GM21786 (cell line): ENCODE measurements at regions not wholly inside any gene's neighbourhood (a gene's known extent, or its start where the extent isn't known, plus 50 kb on each side); places are given as distances from the start of the nearest gene placed in this dataset.
"Not testable (repeated sequence)": the region's sequence is repeated elsewhere in the genome, so short reads cannot be mapped to it uniquely, and the experiment has no call there.

Experiments used
- ATAC-seq: cut with Tn5 transposase; IDR thresholded peaks from one replicate; pipeline ENCODE4 v1.9.1; 2021; ENCODE audit not compliant: unreplicated experiment

DNA sequence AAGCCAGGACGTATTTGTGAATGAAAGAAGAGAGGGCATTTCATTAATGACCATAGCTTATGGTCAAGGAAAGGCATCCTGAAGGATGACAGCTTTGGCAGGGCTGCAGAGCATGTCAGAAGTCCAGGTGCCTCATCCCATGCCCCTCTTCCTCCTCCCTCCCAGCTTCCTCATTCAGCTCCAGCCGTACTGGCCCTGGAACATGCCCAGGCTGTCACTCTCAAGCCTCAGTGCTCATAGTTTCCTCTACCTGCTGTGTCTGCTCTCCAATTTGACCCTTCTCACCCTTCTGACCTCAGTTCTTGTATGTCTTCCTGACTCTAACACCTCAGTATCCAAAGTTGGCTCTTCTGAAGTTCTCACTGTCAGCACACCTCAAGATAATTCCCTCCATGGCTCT is 695.8 kb upstream of the HS6ST1 start:
- ATAC-seq = no peak

GRCh38 chr2:129015397-129016285 is 697.0 kb upstream of the HS6ST1 start:
- ATAC-seq = no peak

DNA sequence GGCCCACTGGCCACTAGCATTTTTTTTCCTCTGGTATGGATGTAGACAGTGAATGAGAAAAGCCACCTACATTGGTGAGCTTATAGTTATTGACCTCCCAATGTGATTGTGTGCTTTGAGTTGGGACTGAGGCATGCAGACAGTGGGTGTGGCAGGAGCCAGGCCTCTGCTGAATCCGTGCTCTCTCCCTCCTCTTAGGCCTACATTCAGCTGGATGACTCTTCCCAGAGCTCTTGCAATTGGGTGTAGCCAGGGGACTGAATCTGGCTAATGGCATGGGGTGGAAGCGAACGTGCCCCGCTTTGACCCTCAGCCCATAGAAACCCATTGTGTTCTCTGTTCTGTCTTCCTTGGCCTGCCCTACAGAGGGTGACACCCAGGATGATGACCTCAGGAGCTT is 698.3 kb upstream of the HS6ST1 start:
- no peak for ATAC-seq

- ATAC-seq = no peak
These were observed 706.1 kb upstream of the HS6ST1 start for GRCh38 chr2:129024796-129025195.

- ATAC-seq = no peak
These were observed 717.3 kb upstream of the HS6ST1 start for GRCh38 chr2:129035992-129036391.

- ATAC-seq = not testable (repeated sequence)
These were observed 725.0 kb upstream of the HS6ST1 start for GRCh38 chr2:129043677-129044076.

DNA sequence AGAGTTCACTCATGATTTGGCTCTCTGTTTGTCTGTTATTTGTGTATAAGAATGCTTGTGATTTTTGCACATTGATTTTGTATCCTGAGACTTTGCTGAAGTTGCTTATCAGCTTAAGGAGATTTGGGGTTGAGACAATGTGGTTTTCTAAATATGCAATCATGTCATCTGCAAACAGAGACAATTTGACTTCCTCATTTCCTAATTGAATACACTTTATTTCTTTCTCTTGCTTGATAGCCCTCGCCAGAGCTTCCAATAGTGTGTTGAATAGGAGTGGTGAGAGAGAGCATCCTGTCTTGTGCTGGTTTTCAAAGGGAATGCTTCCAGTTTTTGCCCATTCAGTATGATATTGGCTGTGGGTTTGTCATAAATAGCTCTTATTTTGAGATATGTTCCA is 727.8 kb upstream of the HS6ST1 start:
- ATAC-seq = not testable (repeated sequence)

DNA sequence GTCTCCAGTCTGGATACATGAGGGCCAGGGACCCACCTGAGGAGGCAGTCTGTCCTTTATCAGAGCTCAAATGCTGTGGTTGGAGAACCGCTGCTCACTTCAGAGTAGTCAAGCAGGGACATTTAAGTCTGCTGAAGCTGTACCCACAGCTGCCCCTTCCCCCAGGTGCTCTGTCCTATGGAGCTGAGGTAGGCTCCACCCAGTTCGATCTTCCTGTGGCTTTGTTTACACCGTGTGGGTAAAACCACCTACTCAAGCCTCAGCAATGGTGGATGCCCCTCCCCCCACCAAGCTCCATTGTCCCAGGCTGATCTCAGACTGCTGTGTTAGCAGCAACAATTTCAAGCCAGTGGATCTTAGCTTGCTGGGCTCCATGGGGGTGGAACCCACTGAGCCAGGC is 731.4 kb upstream of the HS6ST1 start:
- ATAC-seq = no peak

DNA sequence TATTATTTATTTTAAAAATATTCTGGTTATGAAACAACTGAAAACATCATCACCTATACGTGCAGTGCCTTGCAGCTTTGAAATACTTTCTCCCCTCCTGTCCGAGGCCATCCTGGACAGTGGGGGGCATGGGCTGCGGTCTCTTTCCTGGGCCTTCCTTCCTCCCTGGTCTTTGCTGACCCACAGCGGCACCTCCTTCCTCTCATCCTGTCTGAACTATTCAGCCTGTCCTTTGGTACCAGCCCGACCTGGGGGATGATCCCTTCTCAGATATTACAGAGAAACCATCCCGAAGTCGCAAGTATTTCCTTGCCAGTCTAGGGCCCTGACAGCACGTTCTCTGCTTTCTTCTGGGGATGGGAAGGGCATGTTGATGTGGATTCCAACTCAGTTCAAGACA is 736.6 kb upstream of the HS6ST1 start:
- ATAC-seq = no peak

- ATAC-seq = no peak
These were observed 737.2 kb upstream of the HS6ST1 start for GRCh38 chr2:129055824-129056223.

- ATAC-seq = no peak
These were observed 737.8 kb upstream of the HS6ST1 start for GRCh38 chr2:129056309-129056958.

DNA sequence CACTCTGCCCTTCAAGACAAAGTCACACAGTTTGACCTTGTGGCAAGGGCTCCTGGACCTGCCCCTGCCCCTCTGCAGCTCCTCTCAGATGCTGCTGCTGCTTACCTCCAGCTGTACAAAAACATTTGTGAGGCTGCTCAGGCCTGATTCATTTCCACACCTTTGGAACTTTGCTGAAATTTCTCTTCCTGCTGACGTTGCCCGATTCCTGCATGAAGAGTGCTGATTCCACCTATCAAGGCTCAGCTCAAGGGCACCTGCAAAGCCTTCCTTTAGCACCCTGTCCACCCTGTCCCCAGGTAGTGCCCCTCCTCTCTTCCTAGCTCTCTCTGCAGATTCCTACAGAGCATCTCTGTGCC is 738.3 kb upstream of the HS6ST1 start:
- no peak for ATAC-seq

DNA sequence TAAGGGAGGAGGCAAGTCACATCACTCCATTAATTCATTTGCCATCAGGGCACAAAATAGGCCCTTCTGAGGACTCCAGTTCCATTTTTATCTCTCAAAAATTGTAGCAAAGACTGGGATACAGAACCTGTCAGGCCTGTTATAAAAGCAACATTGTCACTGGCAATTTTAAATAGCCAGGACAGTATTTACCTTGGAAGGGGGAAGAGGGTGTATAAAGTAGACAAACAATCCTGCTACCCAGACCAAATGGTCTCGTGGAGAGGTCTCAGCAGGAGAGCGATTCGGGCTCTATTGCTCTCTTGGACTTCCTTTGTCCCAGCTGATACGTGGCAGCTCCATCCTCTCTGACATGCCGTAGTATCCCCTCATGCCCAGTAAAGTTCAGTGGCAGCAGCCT is 740.3 kb upstream of the HS6ST1 start:
- ATAC-seq = no peak

- no peak for ATAC-seq
These were observed 740.8 kb upstream of the HS6ST1 start for GRCh38 chr2:129059476-129059875.

DNA sequence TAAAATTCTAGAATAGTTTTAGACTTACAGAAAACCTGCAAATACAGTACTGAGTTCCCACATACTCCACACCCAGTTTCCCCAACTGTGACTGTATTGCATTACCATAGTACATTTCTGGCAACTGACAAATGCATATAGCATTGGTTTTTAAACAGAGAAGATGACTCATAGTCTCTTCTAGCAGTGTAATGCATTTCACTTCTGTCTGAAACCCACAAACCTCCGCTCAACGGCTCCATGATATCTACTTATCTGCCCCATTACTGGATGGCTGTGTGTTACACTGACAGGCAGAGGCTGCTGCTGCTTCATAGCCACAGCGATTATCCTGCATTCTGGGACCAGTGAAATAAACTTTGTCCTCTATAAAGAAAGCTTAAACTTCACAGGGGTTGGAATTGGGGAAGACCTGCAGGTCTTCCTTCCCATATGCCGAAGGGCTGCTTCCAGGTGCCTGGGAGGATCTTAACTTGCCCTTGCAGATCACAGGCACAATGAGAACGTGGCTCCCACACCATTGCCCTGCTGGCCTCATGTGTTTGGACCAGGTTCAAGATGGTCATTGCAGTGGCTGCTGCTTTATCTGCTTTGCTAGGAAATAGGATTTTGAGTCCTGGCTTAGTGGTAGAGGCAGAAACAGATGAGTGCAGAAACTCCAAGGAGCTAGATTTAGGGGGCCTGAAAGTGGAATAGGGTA is 742.6 kb upstream of the HS6ST1 start:
- peak; percentile 89 for ATAC-seq

DNA sequence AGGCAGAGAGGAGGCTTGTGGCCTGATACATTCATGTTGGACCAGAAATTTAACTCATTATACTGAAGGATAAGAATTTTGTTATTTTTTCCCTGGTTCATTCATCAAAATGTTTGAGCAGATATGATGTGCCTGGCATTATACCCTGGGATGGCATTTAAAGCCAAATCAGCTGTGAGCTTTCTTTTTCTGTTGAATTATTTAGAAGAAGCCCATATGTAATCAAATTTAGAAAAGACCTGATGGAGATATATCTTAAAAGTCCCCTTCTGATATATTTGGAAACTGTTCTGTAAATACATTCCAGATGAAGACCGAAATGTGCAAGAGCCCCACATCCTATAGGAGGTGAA is 743.1 kb upstream of the HS6ST1 start:
- ATAC-seq = no peak

- ATAC-seq = no peak
These were observed 743.7 kb upstream of the HS6ST1 start for GRCh38 chr2:129062146-129062912.

GRCh38 chr2:129067070-129067469 is 748.4 kb upstream of the HS6ST1 start:
- ATAC-seq = no peak

DNA sequence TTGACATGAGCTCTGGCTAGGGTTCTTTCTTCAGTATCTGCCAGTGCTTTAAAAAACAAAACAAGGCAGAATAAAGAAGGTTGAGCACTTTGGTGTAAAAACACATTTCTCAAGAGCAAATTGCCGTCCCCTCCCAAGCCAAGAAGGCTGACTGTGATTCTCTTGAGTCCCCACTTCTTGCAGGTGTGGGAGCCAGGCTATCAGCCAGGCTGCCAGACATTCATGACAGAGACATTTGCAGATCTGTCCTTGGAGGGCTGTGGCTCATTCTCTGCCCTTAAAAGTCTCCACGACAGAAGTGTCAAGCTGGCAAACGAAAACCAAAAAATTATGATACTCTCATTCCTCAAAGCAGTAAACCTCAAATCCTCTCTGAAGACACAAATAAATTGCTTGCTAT is 749.3 kb upstream of the HS6ST1 start:
- ATAC-seq = no peak

- no peak for ATAC-seq
These were observed 749.9 kb upstream of the HS6ST1 start for GRCh38 chr2:129068543-129068942.

DNA sequence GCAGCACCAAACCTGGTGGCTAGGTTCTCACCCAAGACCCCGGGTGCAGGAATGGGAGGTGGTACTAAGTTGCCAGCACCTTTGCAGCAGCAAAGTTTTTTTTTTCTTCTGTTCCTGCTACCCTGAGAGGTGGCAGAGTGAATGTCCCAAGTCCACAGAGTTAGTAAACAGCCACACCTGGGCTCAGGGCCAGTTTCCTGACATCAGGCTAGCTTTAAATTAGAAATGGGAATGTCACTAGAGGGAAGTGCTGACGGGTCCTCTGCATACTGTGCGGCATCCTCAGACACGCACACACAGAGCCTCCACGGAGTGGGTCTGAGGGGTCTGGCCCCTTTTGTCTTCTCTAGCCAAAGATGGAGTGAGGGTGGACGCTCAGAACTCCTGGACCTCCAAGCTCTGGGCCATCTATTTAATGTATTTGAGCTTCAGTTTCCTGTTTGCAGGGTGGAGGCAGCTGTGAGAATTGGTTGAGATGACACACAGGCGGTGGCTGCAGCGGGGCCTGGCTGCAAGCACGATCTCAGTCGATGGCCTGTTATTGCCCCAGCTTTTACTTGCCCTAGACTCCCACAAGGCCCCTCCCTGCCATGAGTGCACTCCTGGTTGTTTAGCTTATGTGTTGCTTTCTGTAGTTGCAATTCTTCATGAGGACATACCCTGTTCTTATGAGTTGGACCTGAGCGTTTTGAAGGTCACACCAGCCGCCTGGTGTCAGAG is 751.4 kb upstream of the HS6ST1 start:
- ATAC-seq = no peak
